ENCODE measurements at regions not wholly inside any gene's neighbourhood (a gene's known extent, or its start where the extent isn't known, plus 50 kb on each side); places are given as distances from the start of the nearest gene placed in this dataset.

DNA sequence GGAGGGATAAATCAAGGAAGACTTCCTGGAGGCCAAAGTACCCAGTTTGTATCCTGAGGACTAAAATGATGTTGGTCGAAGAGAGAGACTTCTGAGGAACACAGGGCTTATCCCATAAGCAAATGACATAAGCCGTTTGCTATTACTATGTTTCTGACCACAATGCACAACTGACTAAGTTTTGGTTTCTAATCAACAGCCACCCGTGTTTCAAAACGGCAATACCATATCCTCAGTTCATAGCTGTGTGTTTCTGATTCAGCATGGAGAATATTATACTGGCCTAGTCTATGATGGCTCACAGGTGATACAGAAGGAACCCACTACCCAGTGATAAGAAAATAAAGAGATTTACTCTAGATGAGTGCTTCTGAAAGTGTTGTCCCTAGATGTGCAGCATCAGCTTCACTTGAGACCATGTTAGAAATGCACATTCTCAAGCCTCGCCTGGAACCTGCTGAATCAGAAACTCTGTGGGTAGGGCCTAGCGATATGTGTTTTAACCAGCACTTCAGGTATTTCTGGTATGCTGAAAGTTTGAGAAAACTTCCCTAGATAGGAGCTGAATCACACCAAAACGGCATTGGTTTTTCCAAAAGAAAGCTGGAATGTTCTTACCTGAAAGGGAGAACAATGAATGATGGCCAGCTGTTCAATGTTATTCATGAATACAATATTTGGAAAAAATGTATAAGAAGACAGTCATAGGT, 639.7 kb upstream of the NR2F2 start:
- ChIA-PET POLR2A (no interaction called here), CTCF (ENCODE audit: low intra/inter-chr PET ratio, low total read pairs) (no interaction called here)
- TF ChIP-seq ZNF7 (CRISPR knock-in tag; IDR thresholded peaks at IDR 0.05) (no peak), SIN3B (IDR thresholded peaks at IDR 0.05; ENCODE audit: low read length) (no peak), ZNF20 (CRISPR knock-in tag; IDR thresholded peaks at IDR 0.05) (no peak), CHD4 (IDR thresholded peaks at IDR 0.05; ENCODE audit: borderline replicate concordance, low read length) (no peak), ZBTB25 (CRISPR knock-in tag; IDR thresholded peaks at IDR 0.05) (no peak), ZNF160 (CRISPR knock-in tag; IDR thresholded peaks at IDR 0.05) (no peak), HES4 (CRISPR knock-in tag; IDR thresholded peaks at IDR 0.05; ENCODE audit: borderline replicate concordance) (no peak), ISL2 (CRISPR knock-in tag; IDR thresholded peaks at IDR 0.05) (no peak), CC2D1A (CRISPR knock-in tag; IDR thresholded peaks at IDR 0.05) (no peak), KDM1A (CRISPR knock-in tag; IDR thresholded peaks at IDR 0.05) (no peak), SALL1 (CRISPR knock-in tag; IDR thresholded peaks at IDR 0.05) (no peak), ZNF510 (CRISPR knock-in tag; IDR thresholded peaks at IDR 0.05; ENCODE audit: low read depth) (no peak), ZNF724P (CRISPR knock-in tag; IDR thresholded peaks at IDR 0.05; ENCODE audit: borderline replicate concordance) (no peak), ZNF557 (CRISPR knock-in tag; IDR thresholded peaks at IDR 0.05) (no peak), ZFY (CRISPR knock-in tag; IDR thresholded peaks at IDR 0.05) (no peak), ZNF674 (CRISPR knock-in tag; IDR thresholded peaks at IDR 0.05; ENCODE audit: low read depth) (no peak)
- TF ChIP-seq, protein P1, sequence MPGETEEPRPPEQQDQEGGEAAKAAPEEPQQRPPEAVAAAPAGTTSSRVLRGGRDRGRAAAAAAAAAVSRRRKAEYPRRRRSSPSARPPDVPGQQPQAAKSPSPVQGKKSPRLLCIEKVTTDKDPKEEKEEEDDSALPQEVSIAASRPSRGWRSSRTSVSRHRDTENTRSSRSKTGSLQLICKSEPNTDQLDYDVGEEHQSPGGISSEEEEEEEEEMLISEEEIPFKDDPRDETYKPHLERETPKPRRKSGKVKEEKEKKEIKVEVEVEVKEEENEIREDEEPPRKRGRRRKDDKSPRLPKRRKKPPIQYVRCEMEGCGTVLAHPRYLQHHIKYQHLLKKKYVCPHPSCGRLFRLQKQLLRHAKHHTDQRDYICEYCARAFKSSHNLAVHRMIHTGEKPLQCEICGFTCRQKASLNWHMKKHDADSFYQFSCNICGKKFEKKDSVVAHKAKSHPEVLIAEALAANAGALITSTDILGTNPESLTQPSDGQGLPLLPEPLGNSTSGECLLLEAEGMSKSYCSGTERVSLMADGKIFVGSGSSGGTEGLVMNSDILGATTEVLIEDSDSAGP (CRISPR knock-in tag; IDR thresholded peaks at IDR 0.05; ENCODE audit: borderline replicate concordance) = no peak
- DNase-seq (ENCODE audit: low spot score) = no peak
- Histone ChIP-seq H2AFZ (ENCODE audit: low read length) (no peak overlapping the region), H3K9me3 (ENCODE audit: low read length) (peaks cover 78% of the 10 kb centered on the region), H3K27ac (ENCODE audit: extremely low read length, insufficient read depth, low read length) (no peak overlapping the region), H3K4me3 (replicated peaks in 1 of 3; ENCODE audit: insufficient read depth in 1 of 3, low read depth in 2 of 3, low read length in 3 of 3) (no peak overlapping the region), H3K27me3 (ENCODE audit: control insufficient read depth in 1 of 2, insufficient read depth in 2 of 2, low read length in 2 of 2) (no peaks in the 10 kb centered on the region), H3K4me1 (ENCODE audit: insufficient read depth, low read length) (no peaks in the 10 kb centered on the region), H3K79me2 (ENCODE audit: insufficient read depth, low read length) (no peaks in the 10 kb centered on the region), H3K9ac (ENCODE audit: insufficient read depth, low read depth, low read length) (no peak overlapping the region), H3K36me3 (replicated peaks in 1 of 2; ENCODE audit: control insufficient read depth in 1 of 2, insufficient read depth in 2 of 2, low read length in 2 of 2) (no peaks in the 10 kb centered on the region), H3K4me2 (ENCODE audit: low read depth, low read length) (no peak overlapping the region), H4K20me1 (ENCODE audit: insufficient read depth, low read length) (no peaks in the 10 kb centered on the region)
- 0% methylated on average over 7 of the region's 7 CpGs for WGBS (ENCODE audit: low lambda C conversion rate)
- BruUV-seq (replicated peaks) = no TSS peak
- no peak for FAIRE-seq
- no peak for ATAC-seq
- intact Hi-C loops (cut with micrococcal nuclease; ENCODE audit: unreplicated experiment) (no loop called here), in situ Hi-C loops (cut with HindIII; ENCODE audit: extremely low pct_ligation_motif_present, low pct_unique_long_range_greater_than_20kb) (no loop called here)
